ENCODE measurements at regions not wholly inside any gene's neighbourhood (a gene's known extent, or its start where the extent isn't known, plus 50 kb on each side); places are given as distances from the start of the nearest gene placed in this dataset.

- intact Hi-C loops (cut with DNase I; ENCODE audit: low total_unique reads) = no loop called here
- H3K27me3 ChIP-seq = no peaks in the 10 kb centered on the region
- no peaks in the 10 kb centered on the region for H3K4me1 ChIP-seq
- H3K36me3 ChIP-seq = no peaks in the 10 kb centered on the region
- TF ChIP-seq POLR2A (IDR thresholded peaks at IDR 0.05) (no peak), CTCF (IDR thresholded peaks at IDR 0.05) (no peak)
- H3K4me3 ChIP-seq = no peak overlapping the region
- H3K9me3 ChIP-seq = no peaks in the 10 kb centered on the region
- no peak overlapping the region for H3K27ac ChIP-seq
- no peak for DNase-seq
These were observed 100.5 kb downstream of the AASDH start for GRCh38 chr4:56286763-56287162.

- no peak overlapping the region for H3K27ac ChIP-seq
These were observed 103.9 kb downstream of the AASDH start for GRCh38 chr4:56283375-56283774.

GRCh38 chr4:56282004-56282403 is 105.3 kb downstream of the AASDH start:
- Histone ChIP-seq H3K4me3 (no peak overlapping the region), H3K27me3 (no peaks in the 10 kb centered on the region), H3K36me3 (no peaks in the 10 kb centered on the region), H3K27ac (no peak overlapping the region), H3K9me3 (no peaks in the 10 kb centered on the region), H3K4me1 (no peaks in the 10 kb centered on the region)
- intact Hi-C loops (cut with DNase I; ENCODE audit: low total_unique reads) = no loop called here
- TF ChIP-seq POLR2A (IDR thresholded peaks at IDR 0.05) = no peak
- no peak for TF ChIP-seq CTCF (IDR thresholded peaks at IDR 0.05)
- no peak for DNase-seq

More at GRCh38 chr4:56283375-56283774, 103.9 kb downstream of the AASDH start:
- H3K4me3 ChIP-seq = no peak overlapping the region
- no peaks in the 10 kb centered on the region for H3K4me1 ChIP-seq
- no peaks in the 10 kb centered on the region for H3K27me3 ChIP-seq
- H3K36me3 ChIP-seq = no peaks in the 10 kb centered on the region
- DNase-seq = no peak
- no peak for TF ChIP-seq CTCF (IDR thresholded peaks at IDR 0.05)
- no peak for TF ChIP-seq POLR2A (IDR thresholded peaks at IDR 0.05)
- no peaks in the 10 kb centered on the region for H3K9me3 ChIP-seq
- intact Hi-C loops (cut with DNase I; ENCODE audit: low total_unique reads) = no loop called here

GRCh38 chr4:56276547-56276946 is 110.7 kb downstream of the AASDH start:
- DNase-seq = no peak
- no peaks in the 10 kb centered on the region for H3K36me3 ChIP-seq
- H3K27me3 ChIP-seq = no peaks in the 10 kb centered on the region
- H3K4me1 ChIP-seq = no peaks in the 10 kb centered on the region
- TF ChIP-seq POLR2A (IDR thresholded peaks at IDR 0.05) (no peak), CTCF (IDR thresholded peaks at IDR 0.05) (no peak)
- H3K9me3 ChIP-seq = no peaks in the 10 kb centered on the region
- no peak overlapping the region for H3K4me3 ChIP-seq
- H3K27ac ChIP-seq = no peak overlapping the region
- intact Hi-C loops (cut with DNase I; ENCODE audit: low total_unique reads) = no loop called here

- H3K4me3 ChIP-seq = no peak overlapping the region
- no peak overlapping the region for H3K27ac ChIP-seq
- intact Hi-C loops (cut with DNase I; ENCODE audit: low total_unique reads) = no loop called here
- H3K9me3 ChIP-seq = no peaks in the 10 kb centered on the region
- no peak for DNase-seq
- H3K36me3 ChIP-seq = no peaks in the 10 kb centered on the region
- no peak for TF ChIP-seq CTCF (IDR thresholded peaks at IDR 0.05)
- no peak for TF ChIP-seq POLR2A (IDR thresholded peaks at IDR 0.05)
- H3K4me1 ChIP-seq = no peaks in the 10 kb centered on the region
- no peaks in the 10 kb centered on the region for H3K27me3 ChIP-seq
These were observed 113.9 kb downstream of the AASDH start for GRCh38 chr4:56273391-56273790.

Measured in uterus (tissue), 3 donors.